ENCODE measurements at regions not wholly inside any gene's neighbourhood (a gene's known extent, or its start where the extent isn't known, plus 50 kb on each side); places are given as distances from the start of the nearest gene placed in this dataset.

- FAIRE-seq = no peak
Observed at GRCh38 chr4:100130964-100131363, 59.3 kb downstream of the DDIT4L start.

DNA sequence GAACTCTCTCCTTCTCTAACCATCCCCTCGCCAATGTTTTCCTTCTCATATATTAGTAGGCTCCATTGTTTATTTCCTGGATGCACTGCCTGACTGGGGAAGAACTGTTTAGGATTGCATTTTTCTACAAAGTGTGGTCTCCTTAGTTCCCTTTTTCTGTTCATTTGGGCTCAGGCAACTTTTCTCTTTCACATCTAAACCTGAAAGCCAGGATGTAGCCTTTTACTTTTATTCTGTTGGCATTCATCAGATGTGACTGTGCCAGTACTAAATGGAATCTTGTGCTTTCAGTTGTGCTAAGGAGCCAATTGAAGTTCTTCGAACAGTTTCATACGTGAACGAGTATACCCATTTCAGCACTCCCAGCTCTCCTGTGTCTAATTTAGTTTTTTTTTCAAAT, 59.8 kb downstream of the DDIT4L start:
- FAIRE-seq = no peak

GRCh38 chr4:100129774-100130173, 60.5 kb downstream of the DDIT4L start:
- no peak for FAIRE-seq

- FAIRE-seq = no peak
Observed at GRCh38 chr4:100128338-100128737, 61.9 kb downstream of the DDIT4L start.

DNA sequence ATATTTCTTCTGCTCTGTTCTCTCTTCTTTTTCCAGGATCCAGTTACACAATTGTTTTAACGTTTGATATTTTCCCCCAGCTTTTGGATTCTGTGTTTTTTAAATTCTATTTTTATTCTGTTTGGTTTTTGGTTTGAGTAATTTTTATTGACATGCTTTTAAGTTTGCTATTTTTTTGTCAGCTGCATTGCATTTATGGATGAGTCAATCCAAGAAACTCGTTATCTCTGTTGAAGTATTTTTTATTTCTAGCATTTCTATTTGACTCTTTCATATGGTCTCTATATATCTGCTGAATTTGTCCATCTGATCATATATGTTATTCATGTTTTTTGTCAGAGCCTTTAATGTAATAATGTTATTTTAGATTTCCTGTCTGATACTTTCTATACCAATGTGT, 65.6 kb downstream of the DDIT4L start:
- no peak for FAIRE-seq

DNA sequence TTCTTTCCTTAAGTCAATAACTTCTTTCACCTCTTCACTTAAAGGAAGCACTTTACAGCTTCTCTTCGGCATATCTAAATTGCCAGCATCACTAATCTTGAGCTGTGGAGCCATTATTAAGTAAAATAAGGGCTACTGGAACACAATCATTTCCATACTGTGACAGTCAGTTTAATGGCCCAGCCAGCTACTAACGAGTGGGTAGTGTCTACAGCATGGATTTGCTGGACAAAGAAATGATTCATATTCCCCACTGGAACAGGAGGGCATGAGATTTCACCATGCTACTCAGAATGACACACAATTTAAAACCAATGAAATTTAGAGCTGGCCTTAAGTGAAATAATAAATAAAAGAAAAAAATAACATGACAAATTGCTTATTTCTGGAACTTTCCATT, 72.1 kb downstream of the DDIT4L start:
- FAIRE-seq = no peak

DNA sequence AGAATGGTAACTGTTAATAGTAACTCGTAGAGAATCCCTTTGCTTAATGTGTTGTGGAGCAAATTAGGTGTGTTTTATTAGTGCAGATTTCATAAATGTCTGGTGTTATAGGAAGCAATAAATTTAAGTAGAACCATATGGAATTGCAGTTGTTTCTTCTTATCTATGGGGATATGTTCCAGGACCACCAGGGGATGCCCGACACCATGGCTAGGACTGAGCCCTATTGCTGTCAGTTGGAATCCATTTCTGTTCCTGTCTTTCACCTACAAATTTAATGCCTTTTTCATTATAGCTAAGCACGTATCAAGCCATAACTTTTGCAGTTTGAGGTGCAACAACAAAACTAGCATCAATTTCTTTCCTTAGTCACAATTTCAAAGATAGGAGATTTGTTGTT, 72.5 kb downstream of the DDIT4L start:
- no peak for FAIRE-seq

DNA sequence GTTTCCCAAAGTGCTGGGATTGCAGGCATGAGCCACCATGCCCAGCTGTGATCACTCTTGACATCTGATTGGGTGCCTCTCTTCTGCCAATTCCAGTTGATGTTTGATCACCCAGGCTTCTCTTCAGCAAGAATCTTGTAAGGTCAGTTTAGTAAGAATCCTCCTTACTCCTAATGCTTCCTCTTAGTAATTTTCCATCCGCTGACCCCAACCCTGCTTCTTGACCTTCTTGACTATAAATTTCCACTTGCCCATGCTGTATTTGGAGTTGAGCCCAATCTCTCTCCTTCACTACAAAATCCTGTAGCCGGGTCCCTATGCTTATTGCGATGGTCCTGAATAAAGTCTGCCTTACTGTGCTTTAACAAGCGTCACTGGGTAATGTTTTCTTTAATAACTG, 75.4 kb downstream of the DDIT4L start:
- no peak for FAIRE-seq

- FAIRE-seq = no peak
Observed at GRCh38 chr4:100113732-100114131, 76.5 kb downstream of the DDIT4L start.

GRCh38 chr4:100113096-100113495, 77.2 kb downstream of the DDIT4L start:
- FAIRE-seq = no peak

DNA sequence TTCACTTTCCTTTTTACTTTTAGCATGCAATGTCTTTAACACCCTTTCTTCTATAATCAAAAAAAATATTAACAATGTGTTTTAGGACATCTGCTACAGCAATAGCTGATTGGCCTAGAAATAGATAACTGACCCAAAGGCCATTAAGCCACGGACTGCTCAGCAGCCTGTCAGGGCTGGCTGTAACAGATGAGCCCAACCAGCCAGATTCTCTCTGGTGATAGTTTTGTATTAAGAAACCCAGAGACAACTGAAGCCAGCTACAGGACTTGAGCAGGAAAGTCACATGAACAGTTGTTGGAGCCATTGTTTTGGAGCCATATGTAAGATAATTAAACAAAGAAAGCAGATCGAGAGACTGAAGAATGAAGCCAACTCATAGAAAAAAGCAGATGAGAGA, 80.3 kb downstream of the DDIT4L start:
- no peak for FAIRE-seq

- no peak for FAIRE-seq
Observed at GRCh38 chr4:100108869-100109268, 81.4 kb downstream of the DDIT4L start.

- no peak for FAIRE-seq
Observed at GRCh38 chr4:100106982-100107381, 83.3 kb downstream of the DDIT4L start.

DNA sequence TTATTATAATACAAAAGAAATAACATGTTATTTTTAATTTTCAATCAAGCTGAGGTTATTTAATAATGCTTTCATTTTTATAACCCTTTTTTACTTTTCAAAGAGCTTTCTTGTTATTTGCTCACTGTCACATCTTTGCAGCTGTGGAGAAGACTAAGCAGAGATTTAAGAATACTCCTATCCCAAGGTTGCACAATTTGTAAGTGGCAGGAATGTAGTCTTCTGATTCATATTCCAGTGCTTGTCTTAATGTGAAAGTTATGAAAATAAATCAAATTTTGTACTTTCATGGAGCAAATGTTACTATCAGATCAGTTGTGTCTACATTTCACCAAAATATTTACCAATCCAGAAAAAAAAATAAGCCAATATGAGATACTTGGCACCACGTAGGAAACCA, 86.6 kb downstream of the DDIT4L start:
- FAIRE-seq = no peak

DNA sequence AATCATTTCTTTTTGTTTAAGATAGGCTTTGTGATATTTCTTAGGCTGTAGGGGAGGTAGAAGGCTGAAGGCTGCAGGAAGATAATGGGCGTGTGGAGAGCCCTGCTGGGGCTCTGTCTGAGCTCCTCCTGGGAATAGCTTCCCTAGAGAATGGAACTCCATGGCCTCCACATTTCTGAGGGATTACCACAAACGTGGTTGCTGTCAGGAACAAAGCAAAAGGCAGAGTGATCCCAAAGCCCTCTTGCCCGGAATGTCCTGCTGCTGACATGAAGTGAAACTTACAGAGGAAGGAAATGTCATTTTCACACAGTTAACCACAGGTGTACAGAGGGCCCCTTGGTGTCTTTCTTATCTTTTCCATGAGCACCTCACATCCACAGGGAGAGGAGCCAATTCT, 89.3 kb downstream of the DDIT4L start:
- FAIRE-seq = no peak

DNA sequence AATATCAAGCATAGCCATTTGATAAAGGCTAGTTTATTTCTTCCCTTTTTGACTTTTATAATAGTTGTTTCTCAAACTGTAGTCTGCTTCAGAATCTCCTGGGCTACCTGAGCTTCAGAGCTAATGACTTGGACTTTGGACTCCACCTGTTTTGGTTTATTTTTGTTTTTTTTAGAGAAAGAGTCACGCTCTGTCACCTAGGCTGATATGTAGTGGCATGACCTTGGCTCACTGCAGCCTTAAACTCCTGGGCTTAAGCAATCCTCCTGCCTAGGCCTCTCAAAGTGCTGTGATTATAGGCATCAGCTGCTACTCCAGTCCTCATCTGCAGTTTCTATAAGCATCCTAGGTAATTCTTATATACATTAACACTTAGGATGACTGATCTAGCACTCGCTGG, 90.5 kb downstream of the DDIT4L start:
- no peak for FAIRE-seq

DNA sequence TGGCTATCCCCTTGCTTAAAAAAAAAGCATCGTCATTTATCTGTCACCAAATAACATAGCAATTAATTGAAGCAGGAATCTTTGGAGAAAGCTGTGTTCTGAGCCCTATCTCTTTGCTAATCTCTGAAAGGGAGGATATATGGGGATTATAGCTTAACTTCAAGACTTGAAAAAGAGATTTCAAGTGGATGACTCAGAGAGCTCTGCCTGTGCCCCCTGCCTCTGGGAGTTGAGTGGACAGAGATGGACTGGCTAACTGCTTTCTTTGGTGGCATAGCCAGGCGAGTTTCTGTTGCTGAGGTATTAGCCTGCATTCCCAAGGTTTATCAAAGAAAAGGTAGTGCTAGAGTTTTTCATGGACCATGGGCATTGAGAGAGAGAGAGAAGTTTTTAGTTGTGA, 91.6 kb downstream of the DDIT4L start:
- FAIRE-seq = no peak

GRCh38 chr4:100098011-100098545, 92.2 kb downstream of the DDIT4L start:
- no peak for FAIRE-seq

GRCh38 chr4:100095729-100096595, 94.3 kb downstream of the DDIT4L start:
- no peak for FAIRE-seq

GRCh38 chr4:100093091-100093866, 97.0 kb downstream of the DDIT4L start:
- FAIRE-seq = peak; percentile 54

DNA sequence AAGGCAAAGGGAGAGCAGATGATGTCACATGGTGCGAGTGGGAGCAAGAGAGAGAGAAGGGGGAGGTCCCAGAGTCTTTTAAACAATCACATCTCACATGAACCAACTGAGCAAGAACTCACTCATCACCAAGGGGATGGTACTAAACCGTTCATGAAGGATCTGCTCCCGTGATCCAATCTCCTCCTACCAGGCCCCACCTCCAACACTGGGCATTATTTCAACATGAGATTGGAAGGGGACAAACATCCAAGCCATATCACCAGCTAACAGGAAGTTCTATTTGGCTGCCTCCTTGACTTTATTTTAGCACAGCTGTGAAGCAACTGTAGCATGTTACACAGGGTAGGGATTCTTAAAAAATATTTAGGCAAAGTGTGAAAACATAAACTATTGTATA, 102.5 kb downstream of the DDIT4L start:
- FAIRE-seq = no peak

DNA sequence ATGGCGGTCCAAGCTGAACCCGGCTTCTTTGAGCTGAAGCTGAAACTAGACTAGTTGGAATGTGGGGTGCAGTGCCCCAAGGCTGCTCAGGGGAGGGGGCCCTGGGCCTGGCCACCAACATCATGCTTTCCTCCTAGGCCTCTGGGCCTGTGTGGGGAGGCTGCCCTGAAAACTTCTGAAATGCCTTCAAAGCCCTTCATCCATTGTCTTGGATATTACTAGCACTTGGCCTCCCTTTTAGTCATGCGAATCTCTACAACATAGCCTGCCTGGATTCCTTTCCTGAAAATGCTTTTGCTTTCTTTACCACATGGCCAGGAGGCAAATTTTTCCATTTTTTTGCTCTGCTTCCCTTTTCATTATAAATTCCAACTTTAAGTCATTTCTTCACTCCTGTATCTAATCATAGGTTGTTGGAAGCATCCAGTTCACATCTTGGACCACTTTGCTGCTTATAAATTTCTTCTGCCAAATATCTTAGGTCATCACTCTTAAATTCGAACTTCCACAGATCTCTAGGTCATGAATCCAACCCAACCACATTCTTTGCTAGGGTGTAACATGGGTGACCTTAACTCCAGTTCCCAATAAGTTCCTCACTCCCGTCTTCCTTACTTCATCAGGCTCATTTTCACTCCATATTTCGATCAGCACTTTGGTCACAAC, 103.4 kb downstream of the DDIT4L start:
- no peak for FAIRE-seq

DNA sequence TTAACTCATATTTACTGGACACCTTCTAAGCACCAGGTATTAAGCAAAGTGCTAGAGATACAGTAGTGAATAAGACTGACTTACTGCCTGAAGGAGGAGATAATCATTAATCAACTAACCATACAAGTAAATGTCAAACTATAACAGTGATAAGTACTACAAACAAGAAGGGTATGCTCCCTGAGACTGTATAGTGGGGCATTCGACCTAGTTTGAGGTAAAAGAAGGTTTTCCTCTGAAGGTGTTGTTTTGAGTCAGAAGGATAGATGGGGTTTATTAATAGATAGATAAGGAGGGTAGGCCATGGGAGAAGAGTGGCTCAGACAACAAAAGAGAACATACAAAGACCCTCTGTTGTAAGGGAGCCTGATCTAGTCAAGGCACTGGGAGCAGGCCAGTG, 105.4 kb downstream of the DDIT4L start:
- no peak for FAIRE-seq

DNA sequence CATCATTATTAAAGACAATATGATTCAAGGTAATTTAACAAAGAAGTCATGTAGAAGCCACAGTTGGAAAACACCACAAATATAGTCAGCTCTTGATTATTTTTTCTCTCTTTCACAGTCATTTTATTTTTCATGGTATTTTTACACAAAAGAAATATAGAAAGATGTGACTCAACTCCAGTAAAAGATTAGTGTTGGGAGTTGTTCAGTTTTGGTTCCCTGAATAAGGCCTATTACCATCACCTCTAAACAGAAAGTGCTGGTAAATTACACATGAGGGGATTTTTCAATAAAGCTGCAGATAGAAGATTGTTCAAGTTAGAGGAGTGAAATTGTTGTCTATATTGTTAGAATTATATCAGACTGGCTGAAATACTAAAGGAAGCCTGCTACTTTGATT, 107.0 kb downstream of the DDIT4L start:
- no peak for FAIRE-seq
